Mesendoderm (in vitro differentiated cells): ENCODE measurements at regions not wholly inside any gene's neighbourhood (a gene's known extent, or its start where the extent isn't known, plus 50 kb on each side); places are given as distances from the start of the nearest gene placed in this dataset.

ENCODE experiments used
- DNase-seq: peaks from one replicate; pipeline ENCODE4 v3.0.0; 2013
- H2AK5ac ChIP-seq: 2 replicates; pipeline ENCODE4 v1.6.1; 2013; ENCODE audit warnings: low read length, inconsistent platforms
- H2BK120ac ChIP-seq: 2 replicates; pipeline ENCODE4 v1.6.1; 2013; ENCODE audit warnings: low read depth, mild to moderate bottlenecking, low read length, moderate library complexity, mixed read lengths
- H2BK15ac ChIP-seq: replicated peaks from 2 replicates; pipeline ENCODE4 v1.6.1; 2013; ENCODE audit warnings: low read depth, mild to moderate bottlenecking, moderate library complexity
- H2BK5ac ChIP-seq: 2 replicates; pipeline ENCODE4 v1.6.1; 2013; ENCODE audit warnings: low read length, inconsistent platforms
- H3K18ac ChIP-seq: 2 replicates; pipeline ENCODE4 v1.6.1; 2013; ENCODE audit warnings: mild to moderate bottlenecking, low read length, mixed read lengths
- H3K23ac ChIP-seq: one replicate; pipeline ENCODE4 v1.6.1; 2013; ENCODE audit warnings: low read length
- H3K27ac ChIP-seq: 2 replicates; pipeline ENCODE4 v1.5.1; 2013; ENCODE audit warnings: low read depth, mild to moderate bottlenecking, inconsistent platforms, low read length, moderate library complexity
- H3K27me3 ChIP-seq: 2 replicates; pipeline ENCODE4 v1.6.1; 2013; ENCODE audit warnings: low read length, control low read depth, mild to moderate bottlenecking, inconsistent platforms; ENCODE audit not compliant: insufficient read depth, poor library complexity
- H3K36me3 ChIP-seq: 2 replicates; pipeline ENCODE4 v1.6.1; 2013; ENCODE audit warnings: low read length, inconsistent platforms; ENCODE audit not compliant: control insufficient read depth, insufficient read depth
- H3K4ac ChIP-seq: one replicate; pipeline ENCODE4 v1.6.1; 2013; ENCODE audit warnings: low read depth, mild to moderate bottlenecking, low read length, moderate library complexity
- H3K4me1 ChIP-seq: 2 replicates; pipeline ENCODE4 v1.6.1; 2013; ENCODE audit warnings: low read depth, low read length, inconsistent platforms; ENCODE audit not compliant: control insufficient read depth
- H3K4me2 ChIP-seq: 2 replicates; pipeline ENCODE4 v1.6.1; 2013; ENCODE audit warnings: low read length
- H3K4me3 ChIP-seq: 2 replicates; pipeline ENCODE4 v1.5.1; 2013; ENCODE audit warnings: mild to moderate bottlenecking, low read length
- H3K56ac ChIP-seq: one replicate; pipeline ENCODE4 v1.6.1; 2013; ENCODE audit warnings: low read length
- H3K79me1 ChIP-seq: 2 replicates; pipeline ENCODE4 v1.6.1; 2013; ENCODE audit warnings: low read length, inconsistent platforms
- H3K79me2 ChIP-seq: 2 replicates; pipeline ENCODE4 v1.6.1; 2013; ENCODE audit warnings: mild to moderate bottlenecking, low read length; ENCODE audit not compliant: control insufficient read depth, insufficient read depth
- H3K9ac ChIP-seq: 2 replicates; pipeline ENCODE4 v1.6.1; 2013; ENCODE audit warnings: low read length, inconsistent platforms
- H4K5ac ChIP-seq: one replicate; pipeline ENCODE4 v1.6.1; 2013; ENCODE audit warnings: low read length
- H4K8ac ChIP-seq: one replicate; pipeline ENCODE4 v1.6.1; 2013; ENCODE audit warnings: low read depth, mild to moderate bottlenecking, control low read depth, low read length, moderate library complexity
- WGBS: extraction: QIAGEN DNeasy Blood & Tissue Kit; methylation state at CpG from one replicate; pipeline ENCODE4 v1.1.7; 2013; ENCODE audit warnings: low lambda C conversion rate, missing lambda C conversion rate; ENCODE audit not compliant: insufficient coverage; ENCODE audit errors: extremely low coverage; 5-methylcytosine and 5-hydroxymethylcytosine counted together

- no peak overlapping the region for H3K27ac ChIP-seq
- H2AK5ac ChIP-seq: no peak overlapping the region
- H4K5ac ChIP-seq: no peak overlapping the region
- H3K23ac ChIP-seq: no peak overlapping the region
- H2BK120ac ChIP-seq: no peak overlapping the region
- H3K56ac ChIP-seq: no peak overlapping the region
- no peak overlapping the region for H3K4ac ChIP-seq
- WGBS: no CpG with 5 or more reads among the region's 2 CpGs
- no peak overlapping the region for H3K4me3 ChIP-seq
- no peak overlapping the region for H2BK15ac ChIP-seq
- DNase-seq: no peak
- no peak overlapping the region for H3K4me2 ChIP-seq
- H2BK5ac ChIP-seq: no peak overlapping the region
- no peaks in the 10 kb centered on the region for H3K36me3 ChIP-seq
- H3K79me1 ChIP-seq: no peaks in the 10 kb centered on the region
- peaks cover 2% of the 10 kb centered on the region for H3K4me1 ChIP-seq
- no peaks in the 10 kb centered on the region for H3K79me2 ChIP-seq
- no peak overlapping the region for H3K18ac ChIP-seq
- H3K27me3 ChIP-seq: no peaks in the 10 kb centered on the region
- H4K8ac ChIP-seq: no peak overlapping the region
- H3K9ac ChIP-seq: no peak overlapping the region
Measured at GRCh38 chr6:80633412-80633811, 526.9 kb downstream of the BCKDHB start.

DNA sequence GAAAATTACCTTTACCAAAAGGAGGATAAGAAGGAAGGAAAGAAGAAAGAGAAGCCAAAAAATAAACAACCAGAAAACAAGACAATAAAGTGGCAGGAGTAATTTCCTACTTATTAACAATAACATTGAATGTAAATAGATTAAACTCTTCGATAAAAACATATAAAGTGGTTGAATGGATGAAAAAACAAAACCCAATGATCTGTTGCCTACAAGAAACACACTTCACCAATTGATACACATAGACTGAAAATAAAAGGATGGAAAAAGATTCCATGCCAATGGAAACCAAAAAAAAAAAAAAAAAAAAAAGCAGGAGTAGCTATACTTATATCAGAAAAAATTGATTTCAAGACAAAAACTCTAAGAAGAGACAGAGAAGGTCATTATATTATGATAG, 518.9 kb downstream of the BCKDHB start:
- Histone ChIP-seq H4K5ac (no peak overlapping the region), H3K79me1 (no peaks in the 10 kb centered on the region), H3K4me2 (no peak overlapping the region), H3K79me2 (no peaks in the 10 kb centered on the region), H4K8ac (no peak overlapping the region), H3K23ac (no peak overlapping the region), H3K56ac (no peak overlapping the region), H3K4me3 (no peak overlapping the region), H3K36me3 (no peaks in the 10 kb centered on the region), H3K4ac (no peak overlapping the region), H3K27ac (no peak overlapping the region), H3K27me3 (no peaks in the 10 kb centered on the region), H3K9ac (no peak overlapping the region), H2BK15ac (no peak overlapping the region), H2BK5ac (no peak overlapping the region), H3K4me1 (no peaks in the 10 kb centered on the region), H2AK5ac (no peak overlapping the region), H2BK120ac (no peak overlapping the region), H3K18ac (no peak overlapping the region)
- no peak for DNase-seq
- no CpG with 5 or more reads among the region's 1 CpG for WGBS

- H2BK5ac ChIP-seq: no peak overlapping the region
- no peak overlapping the region for H3K23ac ChIP-seq
- H3K36me3 ChIP-seq: no peaks in the 10 kb centered on the region
- no peak overlapping the region for H2BK15ac ChIP-seq
- no peaks in the 10 kb centered on the region for H3K79me1 ChIP-seq
- no peaks in the 10 kb centered on the region for H3K4me1 ChIP-seq
- no peak overlapping the region for H2BK120ac ChIP-seq
- no peak overlapping the region for H3K27ac ChIP-seq
- no peak overlapping the region for H3K4ac ChIP-seq
- no peak for DNase-seq
- H3K4me2 ChIP-seq: no peak overlapping the region
- H3K79me2 ChIP-seq: no peaks in the 10 kb centered on the region
- H3K18ac ChIP-seq: no peak overlapping the region
- no peak overlapping the region for H4K5ac ChIP-seq
- no peaks in the 10 kb centered on the region for H3K27me3 ChIP-seq
- no peak overlapping the region for H4K8ac ChIP-seq
- H2AK5ac ChIP-seq: no peak overlapping the region
- H3K4me3 ChIP-seq: no peak overlapping the region
- no peak overlapping the region for H3K56ac ChIP-seq
- no peak overlapping the region for H3K9ac ChIP-seq
Measured at GRCh38 chr6:80623066-80623815, 516.8 kb downstream of the BCKDHB start.

DNA sequence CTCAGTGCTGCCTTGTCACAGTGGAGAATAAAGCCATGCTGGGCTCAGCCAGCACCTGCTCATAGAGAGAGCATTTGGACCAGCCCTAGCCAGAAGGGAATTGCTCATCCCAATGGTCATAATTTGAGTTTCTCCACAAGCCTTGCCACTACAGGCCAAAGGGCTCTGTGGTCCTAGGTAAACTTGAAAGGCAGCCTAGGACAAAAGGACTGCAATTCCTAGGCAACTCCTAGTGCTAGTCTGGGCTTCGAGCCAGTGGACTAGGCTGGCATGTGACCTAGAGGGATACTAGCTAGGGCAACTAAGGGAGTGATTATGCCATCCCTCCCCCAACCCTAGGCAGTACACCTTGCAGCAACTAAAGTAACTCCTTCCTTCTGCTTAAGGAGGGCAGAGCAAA, 516.2 kb downstream of the BCKDHB start:
- Histone ChIP-seq H4K5ac (no peak overlapping the region), H3K9ac (no peak overlapping the region), H3K4me2 (no peak overlapping the region), H3K56ac (no peak overlapping the region), H3K27ac (no peak overlapping the region), H2BK5ac (no peak overlapping the region), H3K79me2 (no peaks in the 10 kb centered on the region), H3K4me1 (no peaks in the 10 kb centered on the region), H2BK15ac (no peak overlapping the region), H3K4ac (no peak overlapping the region), H3K18ac (no peak overlapping the region), H2AK5ac (no peak overlapping the region), H4K8ac (no peak overlapping the region), H3K79me1 (no peaks in the 10 kb centered on the region), H3K4me3 (no peak overlapping the region), H3K23ac (no peak overlapping the region), H2BK120ac (no peak overlapping the region), H3K27me3 (no peaks in the 10 kb centered on the region), H3K36me3 (no peaks in the 10 kb centered on the region)
- DNase-seq: no peak
- no CpG with 5 or more reads among the region's 1 CpG for WGBS

- Histone ChIP-seq H3K27ac (no peak overlapping the region), H2BK15ac (no peak overlapping the region), H3K56ac (no peak overlapping the region), H3K4ac (no peak overlapping the region), H2BK120ac (no peak overlapping the region), H3K4me2 (no peak overlapping the region), H4K8ac (no peak overlapping the region), H3K36me3 (no peaks in the 10 kb centered on the region), H3K79me2 (no peaks in the 10 kb centered on the region), H3K27me3 (no peaks in the 10 kb centered on the region), H3K4me3 (no peak overlapping the region), H3K18ac (no peak overlapping the region), H2BK5ac (no peak overlapping the region), H4K5ac (no peak overlapping the region), H3K9ac (no peak overlapping the region), H2AK5ac (no peak overlapping the region), H3K4me1 (no peaks in the 10 kb centered on the region), H3K79me1 (no peaks in the 10 kb centered on the region), H3K23ac (no peak overlapping the region)
- no CpG with 5 or more reads among the region's 4 CpGs for WGBS
- no peak for DNase-seq
Measured at GRCh38 chr6:80618953-80619352, 512.5 kb downstream of the BCKDHB start.

DNA sequence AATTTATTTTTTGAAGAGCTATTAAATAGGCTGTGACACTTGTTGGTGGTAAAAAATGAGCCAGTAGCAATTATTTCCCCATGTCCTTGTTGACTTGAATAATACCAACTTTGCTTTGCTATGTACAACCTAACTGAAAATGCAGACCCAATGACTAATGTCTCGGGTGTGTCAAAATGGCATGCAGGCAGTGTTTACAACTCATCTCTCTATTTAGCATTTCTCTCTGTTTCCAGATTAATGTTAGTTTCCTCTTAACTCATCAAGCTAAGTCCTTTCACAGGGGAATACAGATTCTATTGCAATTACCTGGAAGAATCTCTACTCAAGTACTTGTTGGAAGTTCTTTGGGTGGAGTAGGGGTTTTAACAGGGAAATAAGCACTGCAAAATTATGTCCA, 504.4 kb downstream of the BCKDHB start:
- no peaks in the 10 kb centered on the region for H3K79me1 ChIP-seq

More for the DNA sequence above, 504.4 kb downstream of the BCKDHB start:
- no peak overlapping the region for H3K23ac ChIP-seq
- no peak overlapping the region for H3K9ac ChIP-seq
- no peak overlapping the region for H2BK5ac ChIP-seq
- H3K4ac ChIP-seq: no peak overlapping the region
- H2BK15ac ChIP-seq: no peak overlapping the region
- no peaks in the 10 kb centered on the region for H3K36me3 ChIP-seq
- no peaks in the 10 kb centered on the region for H3K27me3 ChIP-seq
- no peak overlapping the region for H4K5ac ChIP-seq
- no CpG with 5 or more reads among the region's 1 CpG for WGBS
- no peak overlapping the region for H3K27ac ChIP-seq
- H3K18ac ChIP-seq: no peak overlapping the region
- DNase-seq: no peak
- no peak overlapping the region for H2BK120ac ChIP-seq
- H3K4me2 ChIP-seq: no peak overlapping the region
- no peak overlapping the region for H3K56ac ChIP-seq
- H3K79me2 ChIP-seq: no peaks in the 10 kb centered on the region
- H3K4me3 ChIP-seq: no peak overlapping the region
- H4K8ac ChIP-seq: no peak overlapping the region
- no peak overlapping the region for H2AK5ac ChIP-seq
- H3K4me1 ChIP-seq: no peaks in the 10 kb centered on the region
